ENCODE measurements at regions not wholly inside any gene's neighbourhood (a gene's known extent, or its start where the extent isn't known, plus 50 kb on each side); places are given as distances from the start of the nearest gene placed in this dataset.
"Not testable (repeated sequence)": the region's sequence is repeated elsewhere in the genome, so short reads cannot be mapped to it uniquely, and the experiment has no call there.

DNA sequence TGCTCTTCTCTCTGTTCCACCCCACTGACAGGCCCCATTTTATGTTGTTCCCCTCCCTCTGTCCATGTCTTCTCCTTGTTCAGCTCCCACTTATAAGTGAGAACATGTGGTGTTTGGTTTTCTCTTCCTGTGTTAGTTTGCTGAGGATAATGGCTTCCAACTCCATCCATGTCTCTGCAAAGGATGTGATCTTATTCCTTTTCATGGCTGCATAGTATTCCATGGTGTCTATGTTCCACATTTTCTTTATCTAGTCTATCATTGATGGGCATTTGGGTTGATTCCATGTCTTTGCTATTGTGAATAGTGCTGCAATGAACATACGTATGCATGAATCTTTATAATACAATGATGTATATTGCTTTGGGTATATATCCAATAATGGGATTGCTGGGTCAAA, 283.4 kb upstream of the HS3ST5 start:
- DNase-seq; CTCF ChIA-PET; H3K4me1 Mint-ChIP-seq; ATAC-seq; H3K4me3 Mint-ChIP-seq; H3K27me3 Mint-ChIP-seq; H3K27ac Mint-ChIP-seq; H3K9me3 Mint-ChIP-seq (ENCODE audit: low read depth); POLR2A ChIA-PET; H3K36me3 Mint-ChIP-seq (ENCODE audit: low read depth); intact Hi-C loops (cut with DNase I, micrococcal nuclease): not testable (repeated sequence)

DNA sequence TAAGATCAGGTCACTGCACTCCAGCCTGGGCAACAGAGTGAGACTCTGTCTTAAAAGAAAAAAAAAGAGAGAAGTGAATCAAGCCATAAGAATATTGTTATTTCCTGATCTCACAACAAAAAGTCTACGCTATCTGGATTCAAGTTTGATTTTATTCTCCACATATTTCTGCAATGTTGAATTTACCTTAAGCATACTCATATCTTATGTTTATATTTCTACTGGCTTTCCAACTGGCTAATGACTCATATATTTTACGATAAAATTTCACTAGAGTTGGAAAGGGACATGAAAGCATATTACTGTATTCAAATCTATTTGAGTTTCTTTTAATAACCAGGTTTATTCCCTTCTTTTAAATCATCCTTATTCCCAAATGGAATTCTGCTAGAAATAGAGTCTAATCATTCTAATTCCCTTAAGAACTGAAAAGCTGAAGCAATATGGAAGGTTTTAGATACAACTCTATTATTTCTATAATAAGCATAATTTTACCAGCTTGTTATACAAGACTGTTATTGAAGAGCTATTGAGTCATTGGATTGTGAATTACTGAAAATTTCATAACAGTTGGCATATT, 276.9 kb upstream of the HS3ST5 start:
- ChIA-PET CTCF (no interaction called here), POLR2A (no interaction called here)
- no peak overlapping the region for H3K27ac Mint-ChIP-seq
- DNase-seq = no peak
- H3K36me3 Mint-ChIP-seq (ENCODE audit: low read depth) = no peaks in the 10 kb centered on the region
- H3K9me3 Mint-ChIP-seq (ENCODE audit: low read depth) = no peaks in the 10 kb centered on the region
- ATAC-seq = no peak
- no peaks in the 10 kb centered on the region for H3K27me3 Mint-ChIP-seq
- H3K4me3 Mint-ChIP-seq = no peak overlapping the region
- intact Hi-C loops (cut with DNase I, micrococcal nuclease) = no loop called here
- no peaks in the 10 kb centered on the region for H3K4me1 Mint-ChIP-seq

DNA sequence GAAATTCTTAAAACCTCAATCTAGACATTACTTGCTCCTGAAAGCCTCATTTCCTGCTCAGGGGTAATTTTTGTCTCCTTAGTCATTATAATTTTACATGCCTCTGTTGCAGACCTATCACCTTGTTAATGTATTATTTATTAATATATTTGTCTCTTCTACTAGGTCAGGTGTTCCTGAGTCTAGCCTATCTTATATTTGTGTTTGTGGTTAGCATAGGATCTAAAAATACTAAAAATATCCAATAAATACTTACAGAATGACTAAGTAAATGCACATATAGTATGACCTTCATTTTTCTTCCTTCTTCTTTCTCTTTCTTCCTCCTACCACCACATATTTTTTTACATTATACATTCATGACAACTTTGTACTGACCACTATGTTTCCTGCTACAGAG, 268.9 kb upstream of the HS3ST5 start:
- H3K36me3 Mint-ChIP-seq (ENCODE audit: low read depth) = no peaks in the 10 kb centered on the region
- ChIA-PET POLR2A (no interaction called here), CTCF (no interaction called here)
- ATAC-seq (no peak), DNase-seq (no peak)
- H3K4me1 Mint-ChIP-seq = no peaks in the 10 kb centered on the region
- no peaks in the 10 kb centered on the region for H3K9me3 Mint-ChIP-seq (ENCODE audit: low read depth)
- H3K27ac Mint-ChIP-seq = no peak overlapping the region
- intact Hi-C loops (cut with DNase I, micrococcal nuclease) = no loop called here
- H3K27me3 Mint-ChIP-seq = no peaks in the 10 kb centered on the region
- no peak overlapping the region for H3K4me3 Mint-ChIP-seq

DNA sequence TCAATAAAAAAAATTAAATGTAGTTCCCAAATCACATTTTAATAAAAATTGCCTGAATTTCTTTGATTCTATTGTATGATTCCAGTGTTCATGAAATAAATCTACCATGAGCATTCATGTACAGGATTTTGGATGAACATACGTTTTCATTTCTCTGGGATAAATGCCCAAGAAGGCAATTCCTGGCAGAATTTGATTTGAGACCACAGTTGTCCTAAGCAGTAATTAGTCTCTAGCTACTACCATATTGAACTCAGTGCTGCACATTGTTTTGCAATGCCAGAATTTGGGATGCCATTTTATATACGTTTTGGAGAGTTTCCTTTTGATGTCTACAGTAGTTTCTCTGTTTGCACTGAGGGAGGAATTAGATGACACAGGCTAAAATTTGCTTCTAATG, 265.3 kb upstream of the HS3ST5 start:
- no peak overlapping the region for H3K4me3 Mint-ChIP-seq
- H3K36me3 Mint-ChIP-seq (ENCODE audit: low read depth) = no peaks in the 10 kb centered on the region
- CTCF ChIA-PET = no interaction called here

GRCh38 chr6:114605656-114606055, 262.8 kb upstream of the HS3ST5 start:
- Mint-ChIP-seq H3K36me3 (ENCODE audit: low read depth) (no peaks in the 10 kb centered on the region), H3K4me3 (no peak overlapping the region), H3K9me3 (ENCODE audit: low read depth) (peaks cover 1% of the 10 kb centered on the region), H3K27me3 (no peaks in the 10 kb centered on the region), H3K4me1 (no peaks in the 10 kb centered on the region), H3K27ac (no peak overlapping the region)
- ATAC-seq = no peak
- intact Hi-C loops (cut with DNase I, micrococcal nuclease) = no loop called here
- POLR2A ChIA-PET = no interaction called here
- CTCF ChIA-PET = no interaction called here
- no peak for DNase-seq

More for the DNA sequence above, 265.3 kb upstream of the HS3ST5 start:
- no peak overlapping the region for H3K27ac Mint-ChIP-seq
- no peak for DNase-seq
- POLR2A ChIA-PET = no interaction called here
- intact Hi-C loops (cut with DNase I, micrococcal nuclease) = no loop called here
- H3K9me3 Mint-ChIP-seq (ENCODE audit: low read depth) = no peaks in the 10 kb centered on the region
- ATAC-seq = no peak
- H3K4me1 Mint-ChIP-seq = no peaks in the 10 kb centered on the region
- H3K27me3 Mint-ChIP-seq = no peaks in the 10 kb centered on the region

- CTCF ChIA-PET = interaction anchor here (0.7 kb wide), 1 partner anchor 690 kb away, joined by 3 read pairs; no protein-coding TSS in a partner anchor
- no peaks in the 10 kb centered on the region for H3K36me3 Mint-ChIP-seq (ENCODE audit: low read depth)
- ATAC-seq = no peak
- H3K27me3 Mint-ChIP-seq = no peaks in the 10 kb centered on the region
- H3K27ac Mint-ChIP-seq = no peak overlapping the region
- H3K4me1 Mint-ChIP-seq = no peaks in the 10 kb centered on the region
- no peak for DNase-seq
- no peak overlapping the region for H3K4me3 Mint-ChIP-seq
- POLR2A ChIA-PET = no interaction called here
- intact Hi-C loops (cut with DNase I, micrococcal nuclease) = no loop called here
- H3K9me3 Mint-ChIP-seq (ENCODE audit: low read depth) = peaks cover 1% of the 10 kb centered on the region
Measured at GRCh38 chr6:114600381-114600780, 257.6 kb upstream of the HS3ST5 start.

- ChIA-PET CTCF (interaction anchor here (0.6 kb wide), 1 partner anchor 1193 kb away, joined by 4 read pairs; no protein-coding TSS in a partner anchor), POLR2A (no interaction called here)
- H3K27ac Mint-ChIP-seq = no peak overlapping the region
- no peaks in the 10 kb centered on the region for H3K27me3 Mint-ChIP-seq
- no peak overlapping the region for H3K4me3 Mint-ChIP-seq
- ATAC-seq (no peak), DNase-seq (no peak)
- intact Hi-C loops (cut with DNase I, micrococcal nuclease) = no loop called here
- H3K9me3 Mint-ChIP-seq (ENCODE audit: low read depth) = no peaks in the 10 kb centered on the region
- no peaks in the 10 kb centered on the region for H3K36me3 Mint-ChIP-seq (ENCODE audit: low read depth)
- H3K4me1 Mint-ChIP-seq = no peaks in the 10 kb centered on the region
Measured at GRCh38 chr6:114595591-114595990, 252.8 kb upstream of the HS3ST5 start.

- intact Hi-C loops (cut with DNase I, micrococcal nuclease) = no loop called here
- no peaks in the 10 kb centered on the region for H3K9me3 Mint-ChIP-seq (ENCODE audit: low read depth)
- no peak overlapping the region for H3K27ac Mint-ChIP-seq
- no peaks in the 10 kb centered on the region for H3K4me1 Mint-ChIP-seq
- no peaks in the 10 kb centered on the region for H3K27me3 Mint-ChIP-seq
- DNase-seq = no peak
- H3K36me3 Mint-ChIP-seq (ENCODE audit: low read depth) = no peaks in the 10 kb centered on the region
- no peak for ATAC-seq
- ChIA-PET POLR2A (no interaction called here), CTCF (interaction anchor here (0.6 to 0.7 kb wide), 2 partner anchors 19 to 1192 kb away, joined by 3 to 4 read pairs; no protein-coding TSS in a partner anchor)
- no peak overlapping the region for H3K4me3 Mint-ChIP-seq
Measured at GRCh38 chr6:114595186-114595585, 252.4 kb upstream of the HS3ST5 start.

- H3K4me1 Mint-ChIP-seq = no peaks in the 10 kb centered on the region
- H3K27me3 Mint-ChIP-seq = no peaks in the 10 kb centered on the region
- H3K9me3 Mint-ChIP-seq (ENCODE audit: low read depth) = peaks cover 2% of the 10 kb centered on the region
- DNase-seq (no peak), ATAC-seq (no peak)
- no peak overlapping the region for H3K27ac Mint-ChIP-seq
- ChIA-PET CTCF (no interaction called here), POLR2A (no interaction called here)
- H3K4me3 Mint-ChIP-seq = no peak overlapping the region
- intact Hi-C loops (cut with DNase I, micrococcal nuclease) = no loop called here
- no peaks in the 10 kb centered on the region for H3K36me3 Mint-ChIP-seq (ENCODE audit: low read depth)
Measured at GRCh38 chr6:114592506-114592905, 249.7 kb upstream of the HS3ST5 start.

DNA sequence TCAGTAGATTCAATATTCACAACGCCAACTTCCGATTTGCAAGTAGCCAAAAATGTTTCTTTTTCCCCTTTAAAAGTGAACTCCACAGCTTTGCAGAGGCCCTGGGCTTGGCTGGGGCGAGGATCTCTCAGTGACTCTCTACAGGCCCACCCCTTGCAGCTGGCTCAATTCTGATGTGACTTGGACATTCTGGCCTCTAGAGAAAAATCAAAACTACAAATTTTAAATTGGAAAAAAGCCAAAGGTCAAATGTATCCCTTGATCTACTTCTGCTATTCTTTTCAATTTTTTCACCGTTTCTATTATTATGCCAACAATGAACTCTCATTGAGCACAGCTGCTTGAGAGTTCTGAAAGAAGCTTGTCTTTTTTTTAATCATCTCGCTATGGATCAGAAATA, 245.9 kb upstream of the HS3ST5 start:
- Mint-ChIP-seq H3K4me1 (no peaks in the 10 kb centered on the region), H3K27me3 (no peaks in the 10 kb centered on the region), H3K27ac (no peak overlapping the region), H3K9me3 (ENCODE audit: low read depth) (peaks cover 8% of the 10 kb centered on the region), H3K4me3 (no peak overlapping the region), H3K36me3 (ENCODE audit: low read depth) (no peaks in the 10 kb centered on the region)
- no peak for ATAC-seq
- ChIA-PET CTCF (no interaction called here), POLR2A (no interaction called here)
- intact Hi-C loops (cut with DNase I, micrococcal nuclease) = no loop called here
- no peak for DNase-seq

- Mint-ChIP-seq H3K36me3 (ENCODE audit: low read depth) (no peaks in the 10 kb centered on the region), H3K27ac (no peak overlapping the region), H3K9me3 (ENCODE audit: low read depth) (peaks cover 8% of the 10 kb centered on the region), H3K27me3 (no peaks in the 10 kb centered on the region), H3K4me3 (no peak overlapping the region), H3K4me1 (no peaks in the 10 kb centered on the region)
- DNase-seq (no peak), ATAC-seq (no peak)
- intact Hi-C loops (cut with DNase I, micrococcal nuclease) = no loop called here
- ChIA-PET CTCF (no interaction called here), POLR2A (no interaction called here)
Measured at GRCh38 chr6:114586298-114586697, 243.5 kb upstream of the HS3ST5 start.

GRCh38 chr6:114581293-114581692, 238.5 kb upstream of the HS3ST5 start:
- intact Hi-C loops (cut with DNase I, micrococcal nuclease) = no loop called here
- ChIA-PET CTCF (no interaction called here), POLR2A (no interaction called here)
- Mint-ChIP-seq H3K4me1 (no peaks in the 10 kb centered on the region), H3K9me3 (ENCODE audit: low read depth) (peaks cover 8% of the 10 kb centered on the region), H3K36me3 (ENCODE audit: low read depth) (no peaks in the 10 kb centered on the region), H3K27ac (no peak overlapping the region), H3K27me3 (no peaks in the 10 kb centered on the region), H3K4me3 (no peak overlapping the region)
- ATAC-seq (no peak), DNase-seq (no peak)

- no peak overlapping the region for H3K27ac Mint-ChIP-seq
- H3K4me1 Mint-ChIP-seq = no peaks in the 10 kb centered on the region
- no peaks in the 10 kb centered on the region for H3K36me3 Mint-ChIP-seq (ENCODE audit: low read depth)
- DNase-seq = no peak
- H3K9me3 Mint-ChIP-seq (ENCODE audit: low read depth) = peaks cover 8% of the 10 kb centered on the region
- ATAC-seq = no peak
- no peak overlapping the region for H3K4me3 Mint-ChIP-seq
- no peaks in the 10 kb centered on the region for H3K27me3 Mint-ChIP-seq
- POLR2A ChIA-PET = no interaction called here
- intact Hi-C loops (cut with DNase I, micrococcal nuclease) = no loop called here
- CTCF ChIA-PET = no interaction called here
Measured at GRCh38 chr6:114580882-114581281, 238.1 kb upstream of the HS3ST5 start.
